ENCODE measurements at regions not wholly inside any gene's neighbourhood (a gene's known extent, or its start where the extent isn't known, plus 50 kb on each side); places are given as distances from the start of the nearest gene placed in this dataset.

- H3K9me3 ChIP-seq (replicated peaks in 1 of 11): peaks cover 0 to 34% (median 13%) of the 10 kb centered on the region in 11 experiments; a peak in 14 of 22 replicates
- no peaks in the 10 kb centered on the region; a peak in 1 of 22 replicates for H4K20me1 ChIP-seq
- H3K4me1 ChIP-seq: no peaks in the 10 kb centered on the region
- no peak overlapping the region for H3K4me2 ChIP-seq
- no peak overlapping the region for H3K4me3 ChIP-seq
- no peak overlapping the region for H3K9ac ChIP-seq
- H3K36me3 ChIP-seq: no peaks in the 10 kb centered on the region
- no peak overlapping the region for H3K27ac ChIP-seq
- H3K27me3 ChIP-seq: peaks cover 15 to 72% (median 55%) of the 10 kb centered on the region in 11 experiments; a peak in 21 of 22 replicates
- TF ChIP-seq Cebpa-rat (IDR thresholded peaks at IDR 0.05): no peak
Measured at GRCh38 chrX:126065901-126066660, 100.0 kb downstream of the DCAF12L2 start.
